H1 (cell line): ENCODE measurements at regions not wholly inside any gene's neighbourhood (a gene's known extent, or its start where the extent isn't known, plus 50 kb on each side); places are given as distances from the start of the nearest gene placed in this dataset.

ENCODE experiments used
- CTCF ChIA-PET: fragments of 300-600 bp; sonication (Branson Sonifier 250); formaldehyde crosslinking; loops from one replicate; lab custom pipeline; 2021; ENCODE audit not compliant: partially characterized antibody; lab: Charles Lee
- POLR2A ChIA-PET: fragments of 300-600 bp; sonication (Branson Sonifier 250); formaldehyde crosslinking; loops from one replicate; lab custom pipeline; 2021; ENCODE audit warnings: inconsistent platforms; ENCODE audit not compliant: partially characterized antibody; lab: Charles Lee
- DNase-seq, 2 experiments: peaks; one replicate each; pipeline versions ENCODE4 v3.0.0 to v3.0.0-alpha.2; 2010 to 2022; ENCODE audit warnings: low spot score in 2 of 2, low read depth in 1 of 2, mixed read lengths in 1 of 2
- FAIRE-seq: peaks from 2 replicates; lab custom pipeline; 2011; peaks lifted over from hg19 to GRCh38; lab: Jason Lieb, UNC
- H2AFZ ChIP-seq: 2 replicates; pipeline ENCODE4 v1.8.1; 2012; ENCODE audit warnings: low read length, inconsistent platforms
- H2AK5ac ChIP-seq: 2 replicates; pipeline ENCODE4 v1.6.1; 2013; ENCODE audit warnings: low read depth, low read length
- H2BK120ac ChIP-seq: replicated peaks from 2 replicates; pipeline ENCODE3; 2013; ENCODE audit warnings: low read depth, low read length, inconsistent platforms
- H2BK12ac ChIP-seq: 2 replicates; pipeline ENCODE4 v1.6.1; 2013; ENCODE audit warnings: low read depth, low read length
- H2BK15ac ChIP-seq: 2 replicates; pipeline ENCODE4 v1.6.1; 2013; ENCODE audit warnings: low read length
- H2BK20ac ChIP-seq: 2 replicates; pipeline ENCODE4 v1.6.1; 2013; ENCODE audit warnings: low read length
- H2BK5ac ChIP-seq: 2 replicates; pipeline ENCODE4 v1.6.1; 2013; ENCODE audit warnings: low read depth, low read length
- H3K14ac ChIP-seq: 2 replicates; pipeline ENCODE4 v1.6.1; 2013; ENCODE audit warnings: inconsistent platforms; ENCODE audit not compliant: insufficient read length
- H3K18ac ChIP-seq: 2 replicates; pipeline ENCODE4 v1.6.1; 2013; ENCODE audit warnings: low read length; ENCODE audit errors: extremely low read depth
- H3K23ac ChIP-seq: 2 replicates; pipeline ENCODE4 v1.6.1; 2013; ENCODE audit warnings: inconsistent platforms; ENCODE audit not compliant: insufficient read length
- H3K23me2 ChIP-seq: 2 replicates; pipeline ENCODE4 v1.6.1; 2013; ENCODE audit warnings: low read depth, low read length
- H3K27ac ChIP-seq: 2 replicates; pipeline ENCODE4 v1.6.1; 2011; ENCODE audit warnings: low read depth, low read length, inconsistent platforms
- H3K27me3 ChIP-seq, 4 experiments: replicated peaks in 1 of 4; 1 replicate in 1 of 4; 2 replicates in 3 of 4; pipeline versions ENCODE4 v1.6.1 to v1.8.1; 2011 to 2013; ENCODE audit warnings: low read length in 3 of 4, mild to moderate bottlenecking in 3 of 4, inconsistent platforms in 2 of 4, mixed read lengths in 2 of 4, moderate library complexity in 1 of 4; ENCODE audit not compliant: control insufficient read depth in 3 of 4, insufficient read depth in 3 of 4; ENCODE audit errors: extremely low read depth in 1 of 4
- H3K36me3 ChIP-seq, 4 experiments: 2 replicates each; pipeline versions ENCODE4 v1.6.1 to v1.8.1; 2011 to 2013; ENCODE audit warnings: mild to moderate bottlenecking in 4 of 4, low read length in 3 of 4, moderate library complexity in 2 of 4, control low read depth in 1 of 4, inconsistent platforms in 1 of 4; ENCODE audit not compliant: insufficient read depth in 4 of 4, control insufficient read depth in 2 of 4
- H3K4ac ChIP-seq: replicated peaks from 2 replicates; pipeline ENCODE3; 2013; ENCODE audit warnings: low read length, low read depth, mixed read lengths, inconsistent platforms; ENCODE audit not compliant: insufficient read length
- H3K4me1 ChIP-seq, 4 experiments: replicated peaks in 1 of 4; 1 replicate in 1 of 4; 2 replicates in 3 of 4; pipeline versions ENCODE4 v1.6.1 to v1.8.1; 2011 to 2013; ENCODE audit warnings: low read length in 3 of 4, inconsistent platforms in 2 of 4, mixed read lengths in 1 of 4; ENCODE audit not compliant: insufficient read depth in 4 of 4, control insufficient read depth in 3 of 4
- H3K4me2 ChIP-seq, 2 experiments: 2 replicates each; pipeline versions ENCODE4 v1.6.1 to v1.8.1; 2011 to 2013; ENCODE audit warnings: low read depth in 2 of 2, low read length in 2 of 2, control low read depth in 1 of 2, inconsistent platforms in 1 of 2, mild to moderate bottlenecking in 1 of 2; ENCODE audit not compliant: insufficient read depth in 1 of 2
- H3K4me3 ChIP-seq, 4 experiments: fragments of 200-600, 300-600 bp in 1 of 4; sonication (generic), shearing (Covaris generic), sonication (Bioruptor Twin) in 1 of 4; 2 replicates each; pipeline versions ENCODE4 v1.5.1 to v1.8.1; 2011 to 2016; ENCODE audit warnings: low read length in 4 of 4, low read depth in 3 of 4, control low read depth in 2 of 4, inconsistent platforms in 2 of 4, mild to moderate bottlenecking in 2 of 4, mixed read lengths in 1 of 4, moderate library complexity in 1 of 4; ENCODE audit not compliant: insufficient read depth in 2 of 4; ENCODE audit errors: extremely low read depth in 1 of 4
- H3K56ac ChIP-seq: replicated peaks from 2 replicates; pipeline ENCODE3; 2013; ENCODE audit warnings: low read depth, mild to moderate bottlenecking, mixed read lengths, low read length, inconsistent platforms; ENCODE audit not compliant: insufficient read length
- H3K79me1 ChIP-seq: 2 replicates; pipeline ENCODE4 v1.6.1; 2013; ENCODE audit warnings: low read depth, low read length, control low read depth
- H3K79me2 ChIP-seq, 2 experiments: 2 replicates each; pipeline versions ENCODE4 v1.6.1 to v1.8.1; 2012 to 2013; ENCODE audit warnings: low read length in 2 of 2, mild to moderate bottlenecking in 2 of 2, inconsistent platforms in 1 of 2; ENCODE audit not compliant: insufficient read depth in 2 of 2, control insufficient read depth in 1 of 2
- H3K9ac ChIP-seq, 4 experiments: replicated peaks in 1 of 4; 1 replicate in 1 of 4; 2 replicates in 3 of 4; pipeline versions ENCODE4 v1.6.1 to v1.8.1; 2011 to 2013; ENCODE audit warnings: low read depth in 3 of 4, low read length in 3 of 4, control low read depth in 2 of 4, mild to moderate bottlenecking in 2 of 4, moderate library complexity in 2 of 4, inconsistent platforms in 1 of 4; ENCODE audit errors: extremely low read depth in 1 of 4
- H3K9me3 ChIP-seq, 2 experiments: 2 replicates each; pipeline versions ENCODE4 v1.6.1 to v1.8.1; 2012 to 2013; ENCODE audit warnings: mild to moderate bottlenecking in 2 of 2, moderate library complexity in 2 of 2, control low read depth in 1 of 2, inconsistent platforms in 1 of 2, low read depth in 1 of 2, low read length in 1 of 2, mixed read lengths in 1 of 2; ENCODE audit not compliant: insufficient read depth in 2 of 2
- H4K20me1 ChIP-seq, 2 experiments: replicated peaks in 1 of 2; 2 replicates each; pipeline versions ENCODE3 to v1.8.1; 2011 to 2013; ENCODE audit warnings: inconsistent platforms in 2 of 2, low read length in 2 of 2, mild to moderate bottlenecking in 1 of 2; ENCODE audit not compliant: insufficient read depth in 2 of 2, control insufficient read depth in 1 of 2
- H4K5ac ChIP-seq: 2 replicates; pipeline ENCODE4 v1.6.1; 2013; ENCODE audit warnings: low read length, low read depth, mixed read lengths, inconsistent platforms; ENCODE audit not compliant: insufficient read length
- H4K8ac ChIP-seq: 2 replicates; pipeline ENCODE4 v1.8.0; 2013; ENCODE audit warnings: mild to moderate bottlenecking, moderate library complexity, low read length, inconsistent platforms; ENCODE audit not compliant: insufficient read depth; ENCODE audit errors: extremely low read depth
- H4K91ac ChIP-seq: replicated peaks from 2 replicates; pipeline ENCODE3; 2013; ENCODE audit warnings: low read length, mixed read lengths, inconsistent platforms; ENCODE audit not compliant: insufficient read length
- BACH1 ChIP-seq: IDR thresholded peaks from 2 replicates; pipeline ENCODE4 v1.6.1; 2012; ENCODE audit warnings: low read length, improper control_type of control experiment
- HDAC6 ChIP-seq: IDR thresholded peaks from one replicate; pipeline ENCODE4 v1.7.1; 2012; ENCODE audit warnings: low read depth, mild to moderate bottlenecking, inconsistent platforms, low read length, moderate library complexity
- KDM1A ChIP-seq: fragments of 200-600, 300-600 bp; sonication (generic); IDR thresholded peaks from 2 replicates; pipeline ENCODE4 v1.7.1; 2016; ENCODE audit warnings: mild to moderate bottlenecking, low read length, borderline replicate concordance
- PHF8 ChIP-seq: fragments of 200-600 bp; sonication (generic); conservative IDR thresholded peaks from 2 replicates; pipeline ENCODE4 v1.7.1; 2012; ENCODE audit warnings: low read depth, mild to moderate bottlenecking, inconsistent platforms, low read length, moderate library complexity
- POLR2AphosphoS5 ChIP-seq: IDR thresholded peaks from 2 replicates; pipeline ENCODE4 v1.6.1; 2011; ENCODE audit warnings: low read depth, low read length
- POU5F1 ChIP-seq: IDR thresholded peaks from 2 replicates; pipeline ENCODE4 v1.6.1; 2011; ENCODE audit warnings: low read depth, mild to moderate bottlenecking, low read length, moderate library complexity
- TCF12 ChIP-seq: IDR thresholded peaks from 2 replicates; pipeline ENCODE4 v1.6.1; 2011; ENCODE audit warnings: low read depth, mild to moderate bottlenecking, low read length
- YY1 ChIP-seq: IDR thresholded peaks from 2 replicates; pipeline ENCODE4 v1.6.1; 2011; ENCODE audit warnings: low read depth, mild to moderate bottlenecking, low read length
- WGBS, 2 experiments: shearing (Covaris generic) in 1 of 2; methylation state at CpG; one replicate each; pipeline versions ENCODE4 v1.1.6 to v1.1.7; 2013 to 2015; ENCODE audit warnings: low lambda C conversion rate in 2 of 2, mixed read lengths in 2 of 2, inconsistent platforms in 1 of 2, low coverage in 1 of 2, missing lambda C conversion rate in 1 of 2; ENCODE audit not compliant: insufficient replicate concordance in 2 of 2, insufficient coverage in 1 of 2, insufficient read length in 1 of 2; ENCODE audit errors: extremely low coverage in 1 of 2, missing lambda C conversion rate in 1 of 2; 5-methylcytosine and 5-hydroxymethylcytosine counted together
- TF ChIP-seq, protein P1 (sequence below), 3 experiments: IDR thresholded peaks; 1 replicate in 2 of 3; 2 replicates in 1 of 3; pipeline versions ENCODE4 v1.5.1 to v1.6.1; 2011; ENCODE audit warnings: low read length in 3 of 3, mild to moderate bottlenecking in 3 of 3, inconsistent platforms in 2 of 3, low read depth in 1 of 3, moderate library complexity in 1 of 3; ENCODE audit not compliant: insufficient read depth in 1 of 3; ENCODE audit errors: control extremely low read depth in 1 of 3

GRCh38 chr1:5225707-5226704 lies 571.6 kb downstream of the AJAP1 start:
- Histone ChIP-seq H2AFZ (no peak overlapping the region), H4K5ac (no peak overlapping the region), H3K27me3 (peaks cover 47 to 71% (median 67%) of the 10 kb centered on the region in 4 experiments), H3K79me1 (no peaks in the 10 kb centered on the region), H3K79me2 (no peaks in the 10 kb centered on the region), H2BK120ac (no peak overlapping the region), H3K4me1 (peaks cover 4 to 16% (median 8%) of the 10 kb centered on the region in 4 experiments; a peak in 6 of 7 replicates), H3K23me2 (no peaks in the 10 kb centered on the region), H2BK5ac (no peak overlapping the region), H2AK5ac (no peak overlapping the region), H4K91ac (no peak overlapping the region), H2BK20ac (no peak overlapping the region), H3K9me3 (no peaks in the 10 kb centered on the region; a peak in 1 of 4 replicates), H2BK12ac (no peak overlapping the region; the same call in none of the 2 replicates), H3K56ac (no peak overlapping the region), H4K8ac (no peak overlapping the region), H3K4ac (no peak overlapping the region), H4K20me1 (peaks cover 1 to 5% of the 10 kb centered on the region in 2 experiments), H3K18ac (no peak overlapping the region), H2BK15ac (no peak overlapping the region), H3K4me3 (peak overlapping the region in 1 of 4 experiments; percentile 13; a peak in 1 of 8 replicates), H3K27ac (no peak overlapping the region), H3K14ac (no peak overlapping the region), H3K9ac (no peak overlapping the region), H3K23ac (no peak overlapping the region), H3K36me3 (no peaks in the 10 kb centered on the region; a peak in 1 of 8 replicates), H3K4me2 (peak overlapping the region; percentile 36 to 40; a peak in 3 of 4 replicates)
- WGBS, 2 experiments = 22% methylated on average over 20 of the region's 20 CpGs; no CpG with 5 or more reads in 1 of the 2 experiments
- peak; percentile 85 for FAIRE-seq
- DNase-seq = peak; percentile 56
- CTCF ChIA-PET = interaction anchor here (0.6 kb wide), 2 partner anchors 14 to 259 kb away, joined by 3 read pairs; no protein-coding TSS in a partner anchor
- POLR2A ChIA-PET = no interaction called here
- TF ChIP-seq TCF12 = 0 out of 2 replicates have a peak, but pooled peaks have one; percentile 55
- no peak for TF ChIP-seq KDM1A
- peak; percentile 25; the same call in 1 of the 2 replicates for TF ChIP-seq POLR2AphosphoS5
- no peak for TF ChIP-seq HDAC6
- TF ChIP-seq BACH1 = no peak
- TF ChIP-seq PHF8 = no peak
- no peak; the same call in 1 of the 2 replicates for TF ChIP-seq POU5F1
- TF ChIP-seq YY1 = no peak
- TF ChIP-seq, protein P1, sequence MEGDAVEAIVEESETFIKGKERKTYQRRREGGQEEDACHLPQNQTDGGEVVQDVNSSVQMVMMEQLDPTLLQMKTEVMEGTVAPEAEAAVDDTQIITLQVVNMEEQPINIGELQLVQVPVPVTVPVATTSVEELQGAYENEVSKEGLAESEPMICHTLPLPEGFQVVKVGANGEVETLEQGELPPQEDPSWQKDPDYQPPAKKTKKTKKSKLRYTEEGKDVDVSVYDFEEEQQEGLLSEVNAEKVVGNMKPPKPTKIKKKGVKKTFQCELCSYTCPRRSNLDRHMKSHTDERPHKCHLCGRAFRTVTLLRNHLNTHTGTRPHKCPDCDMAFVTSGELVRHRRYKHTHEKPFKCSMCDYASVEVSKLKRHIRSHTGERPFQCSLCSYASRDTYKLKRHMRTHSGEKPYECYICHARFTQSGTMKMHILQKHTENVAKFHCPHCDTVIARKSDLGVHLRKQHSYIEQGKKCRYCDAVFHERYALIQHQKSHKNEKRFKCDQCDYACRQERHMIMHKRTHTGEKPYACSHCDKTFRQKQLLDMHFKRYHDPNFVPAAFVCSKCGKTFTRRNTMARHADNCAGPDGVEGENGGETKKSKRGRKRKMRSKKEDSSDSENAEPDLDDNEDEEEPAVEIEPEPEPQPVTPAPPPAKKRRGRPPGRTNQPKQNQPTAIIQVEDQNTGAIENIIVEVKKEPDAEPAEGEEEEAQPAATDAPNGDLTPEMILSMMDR (IDR thresholded peaks at IDR 0.05; ENCODE audit: control extremely low read depth in 1 of 3, insufficient read depth in 1 of 3, low read depth in 1 of 3, low read length in 3 of 3) = no peak
